Vagina (tissue), 2 donors: ENCODE measurements at regions not wholly inside any gene's neighbourhood (a gene's known extent, or its start where the extent isn't known, plus 50 kb on each side); places are given as distances from the start of the nearest gene placed in this dataset.

ENCODE experiments used
- DNase-seq, 2 donors: peaks; one replicate each; pipeline ENCODE4 v3.0.0-alpha.2; 2017; ENCODE audit errors: extremely low spot score in 2 of 2
- H3K27ac ChIP-seq: fragments of 200-600 bp; sonication (generic); one replicate; pipeline ENCODE4 v1.5.1; 2019
- H3K27me3 ChIP-seq: fragments of 200-600 bp; sonication (generic); one replicate; pipeline ENCODE4 v1.5.1; 2019
- H3K36me3 ChIP-seq, 2 donors: fragments of 200-600 bp; sonication (generic); one replicate each; pipeline ENCODE4 v1.5.1; 2017 to 2019
- H3K4me1 ChIP-seq: fragments of 200-600 bp; sonication (generic); one replicate; pipeline ENCODE4 v1.5.1; 2019
- H3K4me3 ChIP-seq, 2 donors: fragments of 200-600 bp; sonication (generic); 1 replicate in 1 of 2; 2 replicates in 1 of 2; pipeline ENCODE4 v1.5.1; 2016 to 2019
- H3K9me3 ChIP-seq: fragments of 200-600 bp; sonication (generic); one replicate; pipeline ENCODE4 v1.5.1; 2019
- CTCF ChIP-seq, 3 experiments: fragments of 450-650 bp in 2 of 3; fragments of 200-600 bp in 1 of 3; sonication (generic) in 1 of 3; IDR thresholded peaks; one replicate each; pipeline ENCODE4 v1.5.1; 2017 to 2019; ENCODE audit warnings: antibody characterized with exemption in 3 of 3, mild to moderate bottlenecking in 2 of 3, moderate library complexity in 2 of 3
- POLR2A ChIP-seq, 2 donors: fragments of 450-650 bp; IDR thresholded peaks; one replicate each; pipeline ENCODE4 v1.6.1; 2017; ENCODE audit warnings: antibody characterized with exemption in 2 of 2, mild to moderate bottlenecking in 2 of 2, moderate library complexity in 2 of 2
- POLR2AphosphoS5 ChIP-seq, 2 donors: sonication (generic); formaldehyde crosslinking; IDR thresholded peaks; one replicate each; pipeline ENCODE4 v1.9.0; 2017; ENCODE audit warnings: antibody characterized with exemption in 2 of 2, mild to moderate bottlenecking in 2 of 2, low read depth in 1 of 2; ENCODE audit not compliant: insufficient read depth in 1 of 2
- intact Hi-C: fragments of 100-400 bp; cut with DNase I; formaldehyde crosslinking; loops from one replicate; pipeline ENCODE4 v1.15.1; 2023

- H3K36me3 ChIP-seq: no peaks in the 10 kb centered on the region
- TF ChIP-seq CTCF (IDR thresholded peaks at IDR 0.05): no peak
- TF ChIP-seq POLR2AphosphoS5 (IDR thresholded peaks at IDR 0.05; ENCODE audit: insufficient read depth in 1 of 2, low read depth in 1 of 2): no peak
- no peak for TF ChIP-seq POLR2A (IDR thresholded peaks at IDR 0.05)
- intact Hi-C loops: no loop called here
- H3K27ac ChIP-seq: no peak overlapping the region
- H3K4me3 ChIP-seq: no peak overlapping the region
- no peaks in the 10 kb centered on the region for H3K9me3 ChIP-seq
- H3K4me1 ChIP-seq: peaks cover 22% of the 10 kb centered on the region
- no peaks in the 10 kb centered on the region for H3K27me3 ChIP-seq
- DNase-seq: no peak
These were observed 176.5 kb downstream of the SNX18 start for GRCh38 chr5:54693936-54694657.

- H3K9me3 ChIP-seq: no peaks in the 10 kb centered on the region
- no peak for TF ChIP-seq POLR2AphosphoS5 (IDR thresholded peaks at IDR 0.05; ENCODE audit: insufficient read depth in 1 of 2, low read depth in 1 of 2)
- no peak for TF ChIP-seq POLR2A (IDR thresholded peaks at IDR 0.05)
- no peak for TF ChIP-seq CTCF (IDR thresholded peaks at IDR 0.05)
- H3K27me3 ChIP-seq: no peaks in the 10 kb centered on the region
- DNase-seq: no peak
- H3K4me3 ChIP-seq: no peak overlapping the region
- no peak overlapping the region for H3K27ac ChIP-seq
- intact Hi-C loops: no loop called here
- no peaks in the 10 kb centered on the region for H3K36me3 ChIP-seq
- H3K4me1 ChIP-seq: peaks cover 17% of the 10 kb centered on the region
These were observed 175.1 kb downstream of the SNX18 start for GRCh38 chr5:54692631-54693030.

- H3K27ac ChIP-seq: no peak overlapping the region
- H3K9me3 ChIP-seq: no peaks in the 10 kb centered on the region
- no peaks in the 10 kb centered on the region for H3K36me3 ChIP-seq
- peaks cover 8% of the 10 kb centered on the region for H3K4me1 ChIP-seq
- DNase-seq: no peak
- no peak overlapping the region for H3K4me3 ChIP-seq
- no peaks in the 10 kb centered on the region for H3K27me3 ChIP-seq
- TF ChIP-seq POLR2AphosphoS5 (IDR thresholded peaks at IDR 0.05; ENCODE audit: insufficient read depth in 1 of 2, low read depth in 1 of 2) (no peak), POLR2A (IDR thresholded peaks at IDR 0.05) (no peak), CTCF (IDR thresholded peaks at IDR 0.05) (no peak)
- intact Hi-C loops: no loop called here
These were observed 174.1 kb downstream of the SNX18 start for GRCh38 chr5:54691656-54692055.

GRCh38 chr5:54689411-54690251 is 172.1 kb downstream of the SNX18 start:
- H3K4me1 ChIP-seq: no peaks in the 10 kb centered on the region
- H3K4me3 ChIP-seq: no peak overlapping the region
- H3K27me3 ChIP-seq: no peaks in the 10 kb centered on the region
- intact Hi-C loops: no loop called here
- no peak for TF ChIP-seq POLR2AphosphoS5 (IDR thresholded peaks at IDR 0.05; ENCODE audit: insufficient read depth in 1 of 2, low read depth in 1 of 2)
- TF ChIP-seq POLR2A (IDR thresholded peaks at IDR 0.05): no peak
- no peak for TF ChIP-seq CTCF (IDR thresholded peaks at IDR 0.05)
- H3K36me3 ChIP-seq: no peaks in the 10 kb centered on the region
- DNase-seq: peak in 1 of 2 donors; percentile 20
- no peak overlapping the region for H3K27ac ChIP-seq
- H3K9me3 ChIP-seq: no peaks in the 10 kb centered on the region

- DNase-seq: no peak
- intact Hi-C loops: no loop called here
These were observed 163.4 kb downstream of the SNX18 start for GRCh38 chr5:54680998-54681397.

More at GRCh38 chr5:54680998-54681397, 163.4 kb downstream of the SNX18 start:
- Histone ChIP-seq H3K4me1 (no peaks in the 10 kb centered on the region), H3K36me3 (no peaks in the 10 kb centered on the region), H3K27me3 (no peaks in the 10 kb centered on the region), H3K9me3 (no peaks in the 10 kb centered on the region), H3K27ac (no peak overlapping the region), H3K4me3 (no peak overlapping the region)
- TF ChIP-seq CTCF (IDR thresholded peaks at IDR 0.05) (no peak), POLR2A (IDR thresholded peaks at IDR 0.05) (no peak), POLR2AphosphoS5 (IDR thresholded peaks at IDR 0.05; ENCODE audit: insufficient read depth in 1 of 2, low read depth in 1 of 2) (no peak)
